Stimulated activated CD4-positive, alpha-beta T cell treated with anti-CD3 and anti-CD28 coated beads, Interleukin-1b, Interleukin-23, amount 100 ng/mL, for 24 hours (primary cell): ENCODE measurements at regions not wholly inside any gene's neighbourhood (a gene's known extent, or its start where the extent isn't known, plus 50 kb on each side); places are given as distances from the start of the nearest gene placed in this dataset.
"Not testable (repeated sequence)": the region's sequence is repeated elsewhere in the genome, so short reads cannot be mapped to it uniquely, and the experiment has no call there.

Source experiments
- DNase-seq, 4 experiments: peaks; one replicate each; pipeline ENCODE4 v3.0.0-alpha.2; 2020; ENCODE audit warnings: low read depth in 4 of 4, low spot score in 1 of 4

- no peak for DNase-seq
Observed at GRCh38 chr3:112736805-112737566, 96.0 kb upstream of the CCDC80 start.

GRCh38 chr3:112736386-112736785 is 95.4 kb upstream of the CCDC80 start:
- DNase-seq: no peak

- no peak for DNase-seq
Observed at GRCh38 chr3:112735926-112736325, 95.0 kb upstream of the CCDC80 start.

DNA sequence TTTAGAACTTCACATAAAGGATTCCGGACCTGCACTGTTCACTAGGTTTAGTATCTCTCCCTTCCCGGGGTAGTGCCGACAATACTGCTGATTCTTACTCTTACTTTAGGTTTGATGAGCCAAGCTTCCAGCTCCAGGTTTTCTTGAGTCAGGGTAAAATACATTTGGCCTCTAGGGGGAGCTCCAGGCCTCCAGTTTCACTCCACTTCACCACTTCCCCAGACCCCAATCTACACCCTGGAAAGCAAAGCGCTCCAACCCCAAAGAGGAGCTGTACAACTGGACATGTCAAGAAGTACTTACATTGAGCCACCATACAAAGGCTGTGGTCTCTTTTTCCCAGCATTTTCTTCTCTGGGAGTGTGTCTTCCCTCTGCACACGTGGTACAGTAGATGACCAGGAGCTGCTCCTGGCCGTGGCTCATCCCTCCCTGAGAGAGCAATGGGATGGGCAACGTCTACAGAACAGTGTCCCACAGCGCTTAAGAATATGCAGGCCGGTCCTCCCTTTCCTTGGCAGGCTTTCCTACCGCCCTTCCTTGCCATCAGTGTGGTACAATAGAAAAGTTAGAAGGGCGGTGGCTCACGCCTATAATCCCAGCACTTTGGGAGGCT is 93.9 kb upstream of the CCDC80 start:
- DNase-seq: peak; percentile 34 to 74 (median 50)

DNA sequence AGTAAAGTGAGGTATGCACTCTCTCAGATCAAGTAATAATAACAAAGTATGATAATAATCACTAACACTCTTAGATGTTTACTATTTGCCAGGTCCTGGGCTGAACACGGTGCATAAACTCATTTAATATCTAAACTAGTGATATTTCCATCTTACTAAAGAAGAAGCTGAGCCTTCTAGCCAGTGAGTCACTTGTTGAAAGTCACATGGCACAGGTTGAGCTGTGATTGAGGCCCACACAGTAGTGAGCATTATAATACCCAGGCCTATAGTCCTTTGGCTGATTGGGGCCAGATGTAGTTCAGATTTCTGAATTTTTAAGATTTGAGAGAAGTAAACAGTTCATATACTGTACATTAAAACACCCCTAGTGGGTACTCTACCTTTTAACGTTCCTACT is 93.2 kb upstream of the CCDC80 start:
- DNase-seq: no peak

DNA sequence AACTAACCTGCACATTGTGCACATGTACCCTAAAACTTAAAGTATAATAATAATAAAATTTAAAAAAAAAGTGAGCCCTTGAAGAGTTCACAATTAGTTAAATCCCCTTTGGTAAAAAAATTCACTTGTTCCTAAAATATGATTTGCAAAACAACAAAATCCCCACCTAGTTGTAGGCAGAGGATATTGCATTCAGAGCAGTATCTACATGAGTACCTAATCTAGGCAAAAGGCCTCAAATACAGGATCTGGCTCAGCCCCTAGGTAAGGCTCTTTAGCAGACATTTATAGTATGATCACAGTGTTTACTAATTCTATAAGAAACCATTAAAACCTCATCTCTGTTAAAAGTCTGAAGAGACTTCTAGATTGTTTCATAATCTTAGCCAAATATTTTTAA is 89.3 kb upstream of the CCDC80 start:
- DNase-seq: no peak

GRCh38 chr3:112721231-112721630 is 80.3 kb upstream of the CCDC80 start:
- no peak for DNase-seq

GRCh38 chr3:112718967-112719366 is 78.0 kb upstream of the CCDC80 start:
- DNase-seq: no peak

- no peak for DNase-seq
Observed at GRCh38 chr3:112718516-112718915, 77.6 kb upstream of the CCDC80 start.

- DNase-seq: no peak
Observed at GRCh38 chr3:112709911-112710310, 69.0 kb upstream of the CCDC80 start.

DNA sequence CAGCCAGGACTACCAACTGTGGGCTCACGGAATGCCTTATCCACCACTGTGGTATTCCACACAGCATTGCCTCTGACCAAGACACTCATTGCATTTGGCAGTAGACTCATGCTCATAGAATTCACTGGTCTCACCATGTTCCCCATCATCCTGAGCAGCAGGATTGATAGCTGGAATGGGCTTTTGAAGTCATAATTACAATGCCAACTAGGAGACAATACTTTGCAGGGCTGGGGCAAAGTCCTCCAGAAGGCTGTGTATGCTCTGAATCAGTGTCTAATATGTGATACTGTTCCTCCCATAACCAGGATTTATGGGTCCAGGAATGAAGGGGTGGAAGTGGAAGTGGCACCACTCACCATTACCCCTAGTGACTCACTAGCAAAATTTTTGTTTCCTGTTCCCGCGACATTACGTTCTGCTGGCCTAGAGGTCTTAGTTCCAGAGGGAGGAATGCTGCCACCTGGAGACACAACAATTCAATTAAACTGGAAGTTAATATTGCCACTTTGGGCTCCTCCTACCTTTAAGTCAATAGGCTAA is 58.6 kb upstream of the CCDC80 start:
- no peak for DNase-seq

DNA sequence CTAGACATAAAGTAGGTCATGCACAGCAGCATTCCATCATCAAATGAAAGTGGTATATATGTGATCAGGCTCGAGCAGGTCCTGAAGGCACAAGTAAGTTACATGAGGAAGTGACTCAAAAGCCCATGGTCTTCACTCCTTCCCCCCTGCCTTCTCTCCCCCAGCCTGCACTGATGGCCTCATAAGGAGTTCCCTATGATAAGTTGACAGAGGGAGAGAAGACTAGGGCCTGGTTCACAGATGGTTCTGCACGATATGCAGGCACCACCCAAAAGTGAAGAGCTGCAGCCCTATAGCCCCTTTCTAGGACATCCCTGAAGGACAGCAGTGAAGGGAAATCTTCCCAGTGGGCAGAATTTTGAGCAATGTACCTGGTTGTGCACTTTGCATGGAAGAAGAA is 57.5 kb upstream of the CCDC80 start:
- not testable (repeated sequence) for DNase-seq

DNA sequence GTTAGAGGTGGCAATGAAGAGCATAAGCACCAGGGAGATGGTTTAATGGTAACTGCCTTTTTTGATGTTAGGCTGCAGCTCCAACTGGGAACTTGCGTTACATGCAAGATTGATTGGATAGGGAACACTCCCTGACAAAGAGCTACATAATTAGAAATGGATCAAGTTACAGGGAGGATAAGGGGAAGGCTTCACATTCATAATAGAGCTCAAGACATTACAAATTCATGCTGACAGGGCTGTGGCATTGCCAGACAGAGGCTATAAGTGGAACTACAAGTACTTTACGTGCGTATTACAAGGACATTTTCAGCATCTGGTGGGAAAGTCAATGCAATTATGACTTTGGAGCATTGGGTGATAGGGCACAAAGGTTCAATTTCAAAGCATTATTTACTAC is 55.3 kb upstream of the CCDC80 start:
- DNase-seq: not testable (repeated sequence)

- DNase-seq: not testable (repeated sequence)
Observed at GRCh38 chr3:112695377-112696108, 54.6 kb upstream of the CCDC80 start.

DNA sequence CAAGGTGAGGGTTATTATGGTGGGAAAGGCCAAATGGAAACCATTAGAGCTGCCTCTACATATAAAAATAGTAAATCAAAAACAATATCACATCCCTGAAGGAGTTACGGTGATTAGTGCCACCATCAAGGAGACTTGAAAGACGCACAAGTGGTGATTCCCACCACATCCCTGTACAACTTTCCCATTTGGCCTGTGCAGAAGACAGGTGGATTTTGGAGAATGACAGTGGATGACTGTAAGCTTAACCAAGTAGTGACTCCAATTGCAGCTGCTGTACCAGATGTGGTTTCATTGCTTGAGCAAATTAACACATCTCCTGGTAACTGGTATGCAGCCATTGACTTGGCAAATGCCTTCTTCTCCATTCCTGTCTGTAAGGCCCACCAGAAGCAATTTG is 54.0 kb upstream of the CCDC80 start:
- DNase-seq: not testable (repeated sequence)

GRCh38 chr3:112693186-112693585 is 52.2 kb upstream of the CCDC80 start:
- no peak for DNase-seq
